ENCODE measurements at regions not wholly inside any gene's neighbourhood (a gene's known extent, or its start where the extent isn't known, plus 50 kb on each side); places are given as distances from the start of the nearest gene placed in this dataset.
"Not testable (repeated sequence)": the region's sequence is repeated elsewhere in the genome, so short reads cannot be mapped to it uniquely, and the experiment has no call there.

DNA sequence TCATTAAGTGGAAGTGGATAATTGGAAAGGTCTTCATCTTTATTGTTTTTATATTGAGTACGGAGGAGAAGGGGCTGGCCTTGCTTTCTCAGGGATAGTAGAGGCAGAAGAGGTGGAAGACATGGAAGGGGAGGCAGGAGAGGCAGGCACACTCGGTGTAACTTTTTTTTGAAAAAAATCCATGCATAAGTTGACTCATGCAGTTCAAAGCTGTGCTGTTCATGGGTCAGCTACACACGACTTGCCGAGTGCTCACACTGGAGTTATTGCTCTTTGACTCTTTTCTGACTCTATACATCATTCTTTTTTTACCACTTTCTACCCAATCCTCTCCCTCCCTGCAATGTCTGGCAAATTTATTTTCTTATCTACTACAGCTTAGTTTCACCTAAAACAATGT lies 158.3 kb upstream of the AADAT start:
- no peak for DNase-seq

GRCh38 chr4:170247596-170247995 lies 157.8 kb upstream of the AADAT start:
- no peak for DNase-seq

DNA sequence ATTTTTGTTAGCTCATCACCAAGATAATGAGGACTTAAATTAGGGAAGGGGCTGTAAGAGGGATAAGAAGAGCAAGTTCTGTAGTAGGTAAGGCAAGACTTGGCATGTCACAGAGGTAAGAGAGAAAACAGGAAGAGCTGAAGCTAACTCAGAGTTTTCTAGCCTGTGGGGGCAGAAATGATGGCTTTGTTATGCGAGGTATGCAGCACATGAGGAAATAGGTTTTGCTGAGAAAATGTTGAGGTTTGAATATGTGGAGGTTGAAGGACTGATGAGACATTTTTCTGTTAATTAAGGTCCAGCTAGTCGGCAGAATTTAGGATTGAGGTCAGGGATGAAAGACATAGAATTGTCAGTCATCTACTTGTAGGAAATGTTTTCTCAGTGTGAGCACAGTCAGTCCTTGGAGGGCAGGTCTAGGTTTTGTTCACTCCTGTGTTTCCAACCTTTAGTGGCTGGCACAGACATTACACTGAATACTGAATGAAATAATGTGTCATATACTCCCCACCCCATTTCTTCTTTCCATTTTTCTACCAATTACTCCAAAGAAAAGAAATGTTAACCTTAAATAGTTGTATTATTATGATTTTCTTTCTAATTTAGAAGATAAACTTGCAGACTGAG lies 154.0 kb upstream of the AADAT start:
- DNase-seq = no peak

DNA sequence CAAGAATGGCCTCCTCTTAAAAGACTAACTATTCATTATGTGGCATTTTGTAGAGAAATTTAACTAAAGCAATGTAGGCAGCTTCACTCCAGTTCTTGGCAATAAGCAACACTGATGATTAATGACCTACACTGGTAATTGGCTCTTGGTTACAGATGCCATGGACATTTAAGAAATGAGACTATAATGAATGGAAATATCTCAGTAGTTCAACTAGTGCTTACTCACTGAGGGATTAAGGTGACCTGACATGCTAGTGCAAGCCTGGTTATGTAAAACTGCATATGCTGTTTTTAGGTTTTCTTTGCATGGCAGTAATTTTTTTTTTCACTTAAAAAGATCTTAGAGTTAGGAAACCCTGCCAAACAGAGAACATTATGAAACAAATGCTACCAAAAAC lies 152.7 kb upstream of the AADAT start:
- no peak for DNase-seq

DNA sequence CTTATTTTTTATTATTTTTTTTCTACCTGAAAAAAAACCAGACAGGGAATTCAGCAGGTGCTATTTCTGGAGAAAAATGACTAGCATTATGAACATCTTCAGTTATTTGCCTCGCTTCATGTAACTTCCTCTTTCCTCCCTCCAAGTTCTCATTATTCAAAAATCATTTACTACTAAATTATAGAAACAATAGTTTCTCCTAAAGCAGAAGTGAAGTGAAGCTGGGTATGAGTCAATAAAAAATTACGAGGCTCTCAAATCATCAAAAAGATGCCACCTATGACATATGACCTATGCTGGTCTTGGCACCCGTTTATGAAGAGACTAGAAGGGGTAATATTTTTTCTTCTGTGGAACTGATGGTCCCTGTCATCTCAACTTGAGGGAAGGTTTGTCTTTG lies 145.0 kb upstream of the AADAT start:
- no peak for DNase-seq

DNA sequence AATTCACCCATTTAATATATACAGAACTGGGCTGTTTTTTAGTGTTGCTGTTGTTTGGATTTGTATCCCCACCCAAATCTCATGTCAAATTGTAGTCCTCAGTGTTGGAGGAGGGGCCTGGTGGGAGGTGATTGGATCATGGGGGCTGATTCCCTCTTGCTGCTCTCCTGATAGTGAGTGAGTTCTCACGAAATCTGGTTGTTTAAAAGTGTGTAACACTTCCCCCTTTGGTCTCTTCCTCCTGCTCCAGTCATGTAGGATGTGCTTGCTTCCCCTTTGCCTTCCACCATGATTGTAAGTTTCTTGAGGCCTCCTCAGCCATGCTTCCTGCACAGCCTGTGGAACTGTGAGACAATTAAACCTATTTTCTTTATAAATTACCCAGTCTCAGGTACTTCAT lies 141.6 kb upstream of the AADAT start:
- no peak for DNase-seq

DNA sequence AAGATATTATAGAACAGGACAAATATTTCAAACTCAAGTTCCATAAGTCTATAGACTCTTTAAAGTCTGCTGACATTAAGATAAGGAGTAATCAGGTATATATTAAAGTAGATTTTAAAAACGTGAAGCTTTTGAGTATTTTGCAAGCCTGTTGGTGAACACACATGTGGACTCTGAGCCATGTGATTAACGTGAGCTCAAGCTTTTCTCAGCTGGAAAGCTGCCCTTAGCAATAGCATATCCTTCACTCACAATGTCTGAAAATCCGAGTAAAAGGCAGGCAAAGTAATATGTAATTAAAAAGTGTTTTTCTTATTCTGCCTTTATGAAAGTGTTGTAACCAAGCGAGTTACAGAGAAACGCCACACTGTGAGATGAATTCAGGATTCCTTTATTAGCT lies 140.5 kb upstream of the AADAT start:
- DNase-seq = no peak

DNA sequence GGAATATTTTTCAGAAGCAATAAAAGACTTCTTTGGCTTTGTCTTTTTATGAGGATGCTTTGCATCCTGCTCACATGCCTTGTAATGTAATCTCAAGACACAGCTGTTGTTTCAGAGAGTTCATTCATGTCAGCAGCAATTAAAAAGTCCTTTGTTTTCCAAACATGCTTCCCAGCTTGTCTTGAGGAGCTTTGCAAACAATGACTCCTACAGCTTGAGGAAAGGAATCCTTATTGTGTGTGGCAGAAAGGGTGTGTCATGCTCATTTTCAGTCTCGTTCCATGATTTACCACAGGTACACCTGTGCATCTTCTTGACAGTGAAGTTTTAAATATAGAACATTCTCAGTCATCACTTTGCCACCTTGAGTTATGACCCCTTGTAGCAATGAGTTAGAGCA lies 139.2 kb upstream of the AADAT start:
- DNase-seq = no peak

- DNase-seq = no peak
These were observed 138.2 kb upstream of the AADAT start for GRCh38 chr4:170227928-170228327.

DNA sequence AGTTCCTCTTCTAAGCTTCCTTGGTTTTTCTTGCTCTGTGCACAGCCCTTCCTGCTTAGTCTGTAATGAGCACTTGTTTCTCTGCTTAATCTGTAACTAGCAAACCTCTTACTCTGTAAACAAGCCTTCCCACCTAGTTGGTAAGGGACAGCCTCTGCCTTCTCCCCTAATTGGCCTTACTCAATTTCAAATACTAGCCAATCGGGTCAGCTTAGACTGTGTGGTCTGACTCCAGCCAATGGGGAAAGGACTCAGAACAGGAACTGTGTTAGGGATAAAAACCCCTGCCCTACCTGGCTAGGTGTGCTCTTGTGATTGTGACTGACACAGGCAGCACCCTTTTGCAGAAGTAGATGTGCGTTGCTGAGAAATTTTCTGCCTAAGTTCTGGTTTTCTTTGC lies 136.5 kb upstream of the AADAT start:
- DNase-seq = no peak

- no peak for DNase-seq
These were observed 125.0 kb upstream of the AADAT start for GRCh38 chr4:170214731-170215130.

- DNase-seq = no peak
These were observed 124.3 kb upstream of the AADAT start for GRCh38 chr4:170214101-170214500.

- DNase-seq = no peak
These were observed 113.0 kb upstream of the AADAT start for GRCh38 chr4:170202721-170203120.

DNA sequence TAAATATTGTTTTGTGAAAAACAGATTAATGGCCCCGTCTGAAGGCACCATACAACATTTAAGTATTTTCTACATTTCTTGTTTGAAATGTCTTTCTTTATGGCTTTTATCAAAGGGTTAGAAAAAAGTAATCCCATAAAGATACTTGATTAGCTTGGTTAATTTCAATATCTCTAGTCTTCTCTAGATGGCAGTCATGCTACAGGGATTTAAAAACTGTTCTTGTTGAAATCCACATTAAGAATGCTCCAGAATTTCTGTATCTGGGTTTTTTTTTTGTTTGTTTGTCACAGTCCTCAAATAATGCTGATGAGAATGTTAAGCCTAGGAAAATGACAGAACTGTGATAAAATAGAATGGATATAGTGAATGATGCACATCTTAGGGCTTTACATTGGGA lies 109.0 kb upstream of the AADAT start:
- no peak for DNase-seq

- DNase-seq = not testable (repeated sequence)
These were observed 105.0 kb upstream of the AADAT start for GRCh38 chr4:170194794-170195193.

DNA sequence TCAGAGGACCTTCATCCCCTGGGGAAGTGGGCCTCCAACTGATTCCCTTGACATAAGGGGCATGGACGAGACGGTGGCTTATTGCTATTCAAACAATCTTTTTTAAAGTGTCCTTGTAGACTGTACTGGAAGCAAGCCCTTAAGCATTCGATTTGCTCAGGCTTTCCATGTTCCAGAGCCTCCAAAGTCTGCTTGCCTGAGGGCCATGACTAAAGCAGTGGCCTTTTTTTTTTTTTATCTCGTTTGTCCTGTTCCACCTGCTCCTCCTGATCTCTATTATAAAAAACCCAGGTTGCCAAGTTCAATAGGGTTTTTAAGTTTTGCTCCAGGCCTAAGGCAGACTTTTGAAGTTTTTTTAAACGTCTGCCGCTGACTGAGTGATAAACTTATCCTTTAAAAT lies 103.7 kb upstream of the AADAT start:
- DNase-seq = no peak

GRCh38 chr4:170190265-170190664 lies 100.5 kb upstream of the AADAT start:
- no peak for DNase-seq

- no peak for DNase-seq
These were observed 81.1 kb upstream of the AADAT start for GRCh38 chr4:170170861-170171260.

GRCh38 chr4:170169699-170170098 lies 79.9 kb upstream of the AADAT start:
- DNase-seq = no peak

DNA sequence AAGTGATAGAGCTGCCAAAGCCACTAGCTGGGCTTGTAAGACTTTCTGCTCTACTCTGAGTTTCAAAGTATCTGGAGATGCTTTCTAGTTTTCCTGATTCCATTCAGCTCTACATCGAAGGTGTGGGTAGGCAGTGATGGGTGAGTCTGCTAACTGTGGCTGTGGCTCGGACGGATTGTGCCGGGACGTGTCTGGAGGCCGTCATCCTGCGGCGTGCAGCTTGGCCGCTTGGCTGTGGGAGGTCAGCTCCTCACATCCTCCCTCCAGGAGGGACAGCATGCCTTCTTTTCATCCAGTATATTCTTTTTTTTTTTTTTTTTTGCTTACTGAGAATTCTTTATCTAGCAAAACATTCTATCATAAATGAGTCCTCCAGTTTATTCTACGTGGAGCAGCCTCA lies 77.9 kb upstream of the AADAT start:
- DNase-seq = no peak

GRCh38 chr4:170166193-170166592 lies 76.4 kb upstream of the AADAT start:
- DNase-seq = not testable (repeated sequence)

GRCh38 chr4:170162416-170162815 lies 72.7 kb upstream of the AADAT start:
- DNase-seq = no peak

- no peak for DNase-seq
These were observed 67.9 kb upstream of the AADAT start for GRCh38 chr4:170157670-170158069.

GRCh38 chr4:170145120-170145519 lies 55.4 kb upstream of the AADAT start:
- no peak for DNase-seq

DNA sequence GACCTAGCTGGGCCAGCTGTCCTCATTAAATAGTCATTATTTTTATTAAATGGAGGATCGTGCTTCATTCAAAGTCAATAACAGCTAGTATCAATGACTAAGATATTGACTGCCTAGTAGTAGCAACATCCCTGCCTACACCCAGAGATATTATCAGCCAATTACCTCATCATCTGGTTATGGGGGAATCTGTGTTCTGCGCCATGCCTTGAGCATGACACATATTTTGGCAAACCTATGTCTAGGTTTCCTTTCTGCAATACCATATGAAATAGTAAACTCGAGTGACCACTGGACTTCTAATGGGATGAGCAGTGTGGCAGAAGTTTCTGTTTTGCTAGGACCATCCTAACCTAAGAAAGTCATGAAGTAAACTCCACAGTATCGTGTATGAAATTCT lies 50.0 kb upstream of the AADAT start:
- no peak for DNase-seq
